H9 (cell line): ENCODE measurements at regions not wholly inside any gene's neighbourhood (a gene's known extent, or its start where the extent isn't known, plus 50 kb on each side); places are given as distances from the start of the nearest gene placed in this dataset.

Source experiments
- DNase-seq: peaks from one replicate; pipeline ENCODE4 v3.0.0-alpha.2; 2017
- H2AFZ ChIP-seq: one replicate; pipeline ENCODE4 v1.6.1; 2013; ENCODE audit warnings: mild to moderate bottlenecking, low read length, control low read depth, moderate library complexity
- H2AK5ac ChIP-seq: 2 replicates; pipeline ENCODE4 v1.6.1; 2013; ENCODE audit warnings: low read length, control low read depth, mixed read lengths; ENCODE audit not compliant: insufficient read length
- H2BK120ac ChIP-seq: one replicate; pipeline ENCODE4 v1.6.1; 2013; ENCODE audit warnings: low read depth, mild to moderate bottlenecking, low read length, control low read depth, inconsistent platforms; ENCODE audit not compliant: poor library complexity, severe bottlenecking
- H2BK12ac ChIP-seq: 2 replicates; pipeline ENCODE4 v1.6.1; 2013; ENCODE audit warnings: low read length, control low read depth, mixed read lengths, low read depth; ENCODE audit not compliant: insufficient read length
- H2BK15ac ChIP-seq: 2 replicates; pipeline ENCODE4 v1.6.1; 2013; ENCODE audit warnings: low read depth, low read length, control low read depth
- H2BK20ac ChIP-seq: one replicate; pipeline ENCODE4 v1.6.1; 2013; ENCODE audit warnings: low read depth, mild to moderate bottlenecking, low read length, control low read depth, inconsistent platforms; ENCODE audit not compliant: poor library complexity, severe bottlenecking
- H2BK5ac ChIP-seq: 2 replicates; pipeline ENCODE4 v1.6.1; 2013; ENCODE audit warnings: low read length, control low read depth, mixed read lengths; ENCODE audit not compliant: insufficient read length
- H3K14ac ChIP-seq: 2 replicates; pipeline ENCODE4 v1.6.1; 2013; ENCODE audit warnings: low read length, control low read depth; ENCODE audit not compliant: insufficient read depth
- H3K18ac ChIP-seq: 2 replicates; pipeline ENCODE4 v1.6.1; 2013; ENCODE audit warnings: low read depth, mild to moderate bottlenecking, mixed read lengths, low read length, control low read depth; ENCODE audit not compliant: insufficient read length
- H3K23ac ChIP-seq: 2 replicates; pipeline ENCODE4 v1.6.1; 2013; ENCODE audit warnings: low read length, control low read depth, mixed read lengths, low read depth; ENCODE audit not compliant: insufficient read length
- H3K23me2 ChIP-seq: 2 replicates; pipeline ENCODE4 v1.6.1; 2013; ENCODE audit warnings: low read depth, mild to moderate bottlenecking, mixed read lengths, low read length, control low read depth; ENCODE audit not compliant: insufficient read length, poor library complexity, severe bottlenecking
- H3K27ac ChIP-seq: 2 replicates; pipeline ENCODE4 v1.5.1; 2013; ENCODE audit warnings: low read length, control low read depth, mixed read lengths, low read depth; ENCODE audit not compliant: insufficient read length
- H3K27me3 ChIP-seq: 2 replicates; pipeline ENCODE4 v1.6.1; 2013; ENCODE audit warnings: low read length, control low read depth, inconsistent platforms; ENCODE audit not compliant: insufficient read depth
- H3K4ac ChIP-seq: 2 replicates; pipeline ENCODE4 v1.6.1; 2013; ENCODE audit warnings: low read depth, mild to moderate bottlenecking, control low read depth, inconsistent platforms, low read length, moderate library complexity
- H3K4me1 ChIP-seq: 2 replicates; pipeline ENCODE4 v1.6.1; 2013; ENCODE audit warnings: low read length, control low read depth, inconsistent platforms; ENCODE audit not compliant: insufficient read depth
- H3K4me2 ChIP-seq: 2 replicates; pipeline ENCODE4 v1.6.1; 2013; ENCODE audit warnings: low read length, control low read depth, mixed read lengths; ENCODE audit not compliant: insufficient read length, insufficient read depth
- H3K56ac ChIP-seq: 2 replicates; pipeline ENCODE4 v1.6.1; 2013; ENCODE audit warnings: low read depth, mild to moderate bottlenecking, mixed read lengths, low read length, control low read depth; ENCODE audit not compliant: insufficient read length
- H3K79me1 ChIP-seq: 2 replicates; pipeline ENCODE4 v1.6.1; 2013; ENCODE audit warnings: low read depth, mild to moderate bottlenecking, moderate library complexity, low read length, control low read depth, inconsistent platforms; ENCODE audit not compliant: insufficient read depth, poor library complexity, severe bottlenecking
- H3K79me2 ChIP-seq: 2 replicates; pipeline ENCODE4 v1.6.1; 2013; ENCODE audit warnings: low read length, control low read depth, inconsistent platforms; ENCODE audit not compliant: insufficient read depth
- H3K9ac ChIP-seq: 2 replicates; pipeline ENCODE4 v1.6.1; 2013; ENCODE audit warnings: low read length, control low read depth, mixed read lengths; ENCODE audit not compliant: insufficient read length; ENCODE audit errors: extremely low read depth
- H3K9me3 ChIP-seq: one replicate; pipeline ENCODE4 v1.6.1; 2013; ENCODE audit warnings: low read depth, low read length, inconsistent platforms; ENCODE audit not compliant: control insufficient read depth
- H3T11ph ChIP-seq: one replicate; pipeline ENCODE4 v1.6.1; 2013; ENCODE audit warnings: mild to moderate bottlenecking, low read length, control low read depth, inconsistent platforms
- H4K20me1 ChIP-seq: one replicate; pipeline ENCODE4 v1.6.1; 2013; ENCODE audit not compliant: control insufficient read depth, insufficient read length, insufficient read depth
- H4K5ac ChIP-seq: 2 replicates; pipeline ENCODE4 v1.6.1; 2013; ENCODE audit warnings: low read depth, mild to moderate bottlenecking, mixed read lengths, low read length, control low read depth; ENCODE audit not compliant: insufficient read length
- H4K8ac ChIP-seq: replicated peaks from 2 replicates; pipeline ENCODE4 v1.6.1; 2013; ENCODE audit warnings: low read length, control low read depth, mixed read lengths, low read depth; ENCODE audit not compliant: insufficient read length
- H4K91ac ChIP-seq: 2 replicates; pipeline ENCODE4 v1.6.1; 2013; ENCODE audit warnings: low read depth, mild to moderate bottlenecking, moderate library complexity, mixed read lengths, low read length, control low read depth; ENCODE audit not compliant: insufficient read length
- H3K27ac Mint-ChIP-seq, 3 experiments: 2 replicates in 2 of 3; 3 replicates in 1 of 3; pipeline ENCODE4 v1.8.0; 2020 to 2021; ENCODE audit warnings: mixed read lengths in 3 of 3, mild to moderate bottlenecking in 1 of 3, moderate library complexity in 1 of 3
- H3K27me3 Mint-ChIP-seq: 2 replicates; pipeline ENCODE4 v1.8.0; 2021; ENCODE audit warnings: low read depth, mild to moderate bottlenecking, moderate library complexity, mixed read lengths
- H3K36me3 Mint-ChIP-seq, 3 experiments: 2 replicates in 2 of 3; 3 replicates in 1 of 3; pipeline ENCODE4 v1.8.0; 2020 to 2021; ENCODE audit warnings: low read depth in 3 of 3, mixed read lengths in 3 of 3; ENCODE audit not compliant: insufficient read depth in 1 of 3
- H3K4me1 Mint-ChIP-seq, 2 experiments: 2 replicates each; pipeline ENCODE4 v1.8.0; 2020; ENCODE audit warnings: mixed read lengths in 2 of 2
- H3K4me3 Mint-ChIP-seq, 2 experiments: 2 replicates in 1 of 2; 3 replicates in 1 of 2; pipeline ENCODE4 v1.8.0; 2020 to 2021; ENCODE audit warnings: mild to moderate bottlenecking in 2 of 2, mixed read lengths in 2 of 2, moderate library complexity in 1 of 2
- H3K9me3 Mint-ChIP-seq, 2 experiments: 2 replicates in 1 of 2; 3 replicates in 1 of 2; pipeline ENCODE4 v1.8.0; 2020; ENCODE audit warnings: mild to moderate bottlenecking in 2 of 2, mixed read lengths in 2 of 2, moderate library complexity in 1 of 2
- WGBS: extraction: QIAGEN DNeasy Blood & Tissue Kit; methylation state at CpG from one replicate; pipeline ENCODE4 v1.1.7; 2013; ENCODE audit warnings: missing lambda C conversion rate, low lambda C conversion rate, mixed read lengths; ENCODE audit not compliant: insufficient read length; ENCODE audit errors: extremely low coverage; 5-methylcytosine and 5-hydroxymethylcytosine counted together
- TF ChIP-seq, protein P1 (sequence below): fragments of 200-600 bp; sonication (generic); conservative IDR thresholded peaks from 3 replicates; pipeline ENCODE4 v1.8.0; 2021; ENCODE audit warnings: antibody characterized with exemption, mild to moderate bottlenecking

DNA sequence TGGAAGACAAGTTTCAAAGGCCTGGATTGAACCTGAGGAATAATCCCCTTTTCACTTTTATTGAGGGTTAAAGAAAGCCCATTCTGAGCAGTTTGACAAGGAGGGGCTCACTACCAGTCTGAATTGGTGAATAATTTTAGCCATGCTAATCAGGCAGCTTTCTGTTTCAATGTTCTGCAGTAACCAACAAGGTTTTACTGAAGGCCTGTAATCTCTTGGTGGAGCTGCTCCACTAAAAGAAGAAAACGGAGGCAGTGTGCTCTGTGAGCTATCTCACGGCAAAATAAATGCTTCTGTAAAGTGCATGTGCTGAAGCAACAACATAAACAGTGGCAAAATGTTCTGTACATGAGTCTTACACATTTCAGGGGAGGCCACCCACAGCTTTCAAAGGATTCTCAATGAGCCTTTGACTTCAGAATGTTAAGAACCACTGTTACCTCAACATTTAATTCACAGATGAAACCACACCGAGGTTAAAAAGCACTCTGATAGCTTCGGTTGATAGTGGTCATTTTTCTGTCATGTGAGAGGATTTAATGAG is 111.2 kb downstream of the LRIG3 start:
- no peak overlapping the region for H3K14ac ChIP-seq
- no peak overlapping the region for H2AK5ac ChIP-seq
- no peak overlapping the region for H2BK5ac ChIP-seq
- H3K9me3 ChIP-seq: no peaks in the 10 kb centered on the region
- no peaks in the 10 kb centered on the region for H3K79me1 ChIP-seq
- no peak overlapping the region for H2BK12ac ChIP-seq
- H3K23ac ChIP-seq: no peak overlapping the region
- H3K56ac ChIP-seq: no peak overlapping the region
- H3K4me2 ChIP-seq: no peak overlapping the region
- Mint-ChIP-seq H3K9me3 (no peaks in the 10 kb centered on the region), H3K4me1 (peaks cover 1 to 4% of the 10 kb centered on the region in 2 experiments; a peak in 3 of 4 replicates), H3K27me3 (no peaks in the 10 kb centered on the region; the same call in 1 of the 2 replicates), H3K36me3 (no peaks in the 10 kb centered on the region), H3K4me3 (no peak overlapping the region), H3K27ac (no peak overlapping the region)
- H3K27me3 ChIP-seq: no peaks in the 10 kb centered on the region; the same call in 1 of the 2 replicates
- no peaks in the 10 kb centered on the region for H3K23me2 ChIP-seq
- H3K4me1 ChIP-seq: no peaks in the 10 kb centered on the region
- no peak overlapping the region for H2BK15ac ChIP-seq
- H3K18ac ChIP-seq: no peak overlapping the region
- no peaks in the 10 kb centered on the region for H4K20me1 ChIP-seq
- H3K9ac ChIP-seq: no peak overlapping the region
- no peak overlapping the region for H3K4ac ChIP-seq
- no peak overlapping the region for H2AFZ ChIP-seq
- no peak for DNase-seq
- no peaks in the 10 kb centered on the region for H3K79me2 ChIP-seq
- TF ChIP-seq, protein P1, sequence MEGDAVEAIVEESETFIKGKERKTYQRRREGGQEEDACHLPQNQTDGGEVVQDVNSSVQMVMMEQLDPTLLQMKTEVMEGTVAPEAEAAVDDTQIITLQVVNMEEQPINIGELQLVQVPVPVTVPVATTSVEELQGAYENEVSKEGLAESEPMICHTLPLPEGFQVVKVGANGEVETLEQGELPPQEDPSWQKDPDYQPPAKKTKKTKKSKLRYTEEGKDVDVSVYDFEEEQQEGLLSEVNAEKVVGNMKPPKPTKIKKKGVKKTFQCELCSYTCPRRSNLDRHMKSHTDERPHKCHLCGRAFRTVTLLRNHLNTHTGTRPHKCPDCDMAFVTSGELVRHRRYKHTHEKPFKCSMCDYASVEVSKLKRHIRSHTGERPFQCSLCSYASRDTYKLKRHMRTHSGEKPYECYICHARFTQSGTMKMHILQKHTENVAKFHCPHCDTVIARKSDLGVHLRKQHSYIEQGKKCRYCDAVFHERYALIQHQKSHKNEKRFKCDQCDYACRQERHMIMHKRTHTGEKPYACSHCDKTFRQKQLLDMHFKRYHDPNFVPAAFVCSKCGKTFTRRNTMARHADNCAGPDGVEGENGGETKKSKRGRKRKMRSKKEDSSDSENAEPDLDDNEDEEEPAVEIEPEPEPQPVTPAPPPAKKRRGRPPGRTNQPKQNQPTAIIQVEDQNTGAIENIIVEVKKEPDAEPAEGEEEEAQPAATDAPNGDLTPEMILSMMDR: no peak
- H4K5ac ChIP-seq: no peak overlapping the region
- H2BK120ac ChIP-seq: no peak overlapping the region
- no peak overlapping the region for H4K91ac ChIP-seq
- H2BK20ac ChIP-seq: no peak overlapping the region
- no CpG with 5 or more reads among the region's 4 CpGs for WGBS
- H4K8ac ChIP-seq: no peak overlapping the region
- no peak overlapping the region for H3T11ph ChIP-seq
- H3K27ac ChIP-seq: no peak overlapping the region
